Breast epithelium (tissue), 4 donors: ENCODE measurements at regions not wholly inside any gene's neighbourhood (a gene's known extent, or its start where the extent isn't known, plus 50 kb on each side); places are given as distances from the start of the nearest gene placed in this dataset.

ENCODE experiments used
- DNase-seq, 2 donors: peaks; one replicate each; pipeline ENCODE4 v3.0.0-alpha.2; 2019; ENCODE audit warnings: low spot score in 2 of 2
- H3K27ac ChIP-seq, 2 donors: fragments of 200-600 bp; sonication (generic) in 1 of 2; one replicate each; pipeline ENCODE4 v1.5.1; 2016 to 2019; ENCODE audit warnings: mild to moderate bottlenecking in 1 of 2
- H3K27me3 ChIP-seq, 2 donors: fragments of 200-600 bp; sonication (generic) in 1 of 2; one replicate each; pipeline versions ENCODE4 v1.5.1 to v1.6.0; 2017 to 2019; ENCODE audit warnings: control low read depth in 1 of 2, mild to moderate bottlenecking in 1 of 2
- H3K36me3 ChIP-seq: fragments of 200-600 bp; one replicate; pipeline ENCODE4 v1.5.1; 2019
- H3K4me1 ChIP-seq, 2 donors: fragments of 200-600 bp; sonication (generic); one replicate each; pipeline ENCODE4 v1.5.1; 2016 to 2019; ENCODE audit warnings: control low read depth in 1 of 2
- H3K4me3 ChIP-seq, 3 donors: fragments of 200-600 bp; sonication (generic); 1 replicate in 2 of 3; 2 replicates in 1 of 3; pipeline ENCODE4 v1.5.1; 2016 to 2019; ENCODE audit warnings: mild to moderate bottlenecking in 3 of 3, moderate library complexity in 2 of 3
- H3K9me3 ChIP-seq, 2 donors: fragments of 200-600 bp; sonication (generic) in 1 of 2; one replicate each; pipeline ENCODE4 v1.5.1; 2016 to 2019; ENCODE audit warnings: control low read depth in 1 of 2
- POLR2A ChIP-seq: fragments of 450-650 bp; IDR thresholded peaks from one replicate; pipeline ENCODE4 v1.6.1; 2016; ENCODE audit warnings: antibody characterized with exemption, mild to moderate bottlenecking, moderate library complexity
- POLR2AphosphoS5 ChIP-seq, 3 donors: sonication (generic); formaldehyde crosslinking; IDR thresholded peaks; one replicate each; pipeline ENCODE4 v1.6.1; 2017; ENCODE audit warnings: antibody characterized with exemption in 3 of 3
- intact Hi-C: fragments of 100-400 bp; cut with DNase I; formaldehyde crosslinking; loops from one replicate; pipeline ENCODE4 v1.15.1; 2023; ENCODE audit warnings: low total_unique reads
- TF ChIP-seq, protein P1 (sequence below), 3 donors: fragments of 450-650 bp; IDR thresholded peaks; one replicate each; pipeline ENCODE4 v1.5.1; 2016 to 2017; ENCODE audit warnings: antibody characterized with exemption in 3 of 3, mild to moderate bottlenecking in 3 of 3, moderate library complexity in 3 of 3

DNA sequence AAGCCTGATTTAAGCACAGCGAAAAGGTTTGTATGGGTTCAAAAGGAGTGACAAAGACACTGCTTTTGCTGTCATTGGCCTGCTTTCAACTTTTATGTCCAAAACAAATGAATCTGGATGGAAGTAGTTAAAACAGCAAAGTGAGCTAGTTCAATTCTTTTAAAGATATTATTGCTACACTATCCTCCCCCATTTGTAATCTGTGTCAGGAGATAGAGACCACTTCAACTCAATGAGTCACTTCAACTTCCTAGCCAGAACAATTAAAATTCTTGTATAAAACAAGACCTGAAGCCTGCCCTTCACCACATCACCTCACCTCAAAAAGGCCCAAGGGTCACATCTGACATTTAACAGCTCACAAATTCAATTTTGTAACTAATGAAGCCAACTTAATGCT is 364.1 kb upstream of the LYPLAL1 start:
- TF ChIP-seq POLR2A (no peak), POLR2AphosphoS5 (IDR thresholded peaks at IDR 0.05) (no peak)
- TF ChIP-seq, protein P1, sequence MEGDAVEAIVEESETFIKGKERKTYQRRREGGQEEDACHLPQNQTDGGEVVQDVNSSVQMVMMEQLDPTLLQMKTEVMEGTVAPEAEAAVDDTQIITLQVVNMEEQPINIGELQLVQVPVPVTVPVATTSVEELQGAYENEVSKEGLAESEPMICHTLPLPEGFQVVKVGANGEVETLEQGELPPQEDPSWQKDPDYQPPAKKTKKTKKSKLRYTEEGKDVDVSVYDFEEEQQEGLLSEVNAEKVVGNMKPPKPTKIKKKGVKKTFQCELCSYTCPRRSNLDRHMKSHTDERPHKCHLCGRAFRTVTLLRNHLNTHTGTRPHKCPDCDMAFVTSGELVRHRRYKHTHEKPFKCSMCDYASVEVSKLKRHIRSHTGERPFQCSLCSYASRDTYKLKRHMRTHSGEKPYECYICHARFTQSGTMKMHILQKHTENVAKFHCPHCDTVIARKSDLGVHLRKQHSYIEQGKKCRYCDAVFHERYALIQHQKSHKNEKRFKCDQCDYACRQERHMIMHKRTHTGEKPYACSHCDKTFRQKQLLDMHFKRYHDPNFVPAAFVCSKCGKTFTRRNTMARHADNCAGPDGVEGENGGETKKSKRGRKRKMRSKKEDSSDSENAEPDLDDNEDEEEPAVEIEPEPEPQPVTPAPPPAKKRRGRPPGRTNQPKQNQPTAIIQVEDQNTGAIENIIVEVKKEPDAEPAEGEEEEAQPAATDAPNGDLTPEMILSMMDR (IDR thresholded peaks at IDR 0.05), result no peak
- Histone ChIP-seq H3K4me3 (no peak overlapping the region), H3K27ac (no peak overlapping the region), H3K27me3 (no peaks in the 10 kb centered on the region), H3K36me3 (no peaks in the 10 kb centered on the region), H3K4me1 (no peaks in the 10 kb centered on the region), H3K9me3 (no peaks in the 10 kb centered on the region)
- no peak for DNase-seq
- intact Hi-C loops, result no loop called here

DNA sequence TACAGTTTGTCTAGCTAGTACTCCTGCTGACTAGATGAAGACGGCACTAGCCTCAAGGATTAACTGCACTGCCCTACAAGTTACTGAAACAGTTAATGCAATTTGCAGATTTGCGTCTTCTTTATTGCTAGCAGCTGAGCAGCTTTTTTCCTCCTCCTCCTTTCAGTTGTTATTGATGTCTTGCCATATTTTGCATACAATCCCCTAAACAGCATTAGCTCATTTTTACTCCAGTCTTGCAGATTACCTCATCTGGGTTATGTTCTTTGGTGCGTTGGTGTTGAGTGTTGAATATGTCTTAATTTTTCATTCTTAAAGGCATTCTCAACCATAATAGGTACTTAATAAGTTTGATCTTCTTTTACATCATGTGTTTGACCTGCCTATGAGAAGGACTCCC is 363.4 kb upstream of the LYPLAL1 start:
- Histone ChIP-seq H3K36me3 (no peaks in the 10 kb centered on the region), H3K27me3 (no peaks in the 10 kb centered on the region), H3K4me1 (no peaks in the 10 kb centered on the region), H3K27ac (no peak overlapping the region), H3K4me3 (no peak overlapping the region), H3K9me3 (no peaks in the 10 kb centered on the region)
- TF ChIP-seq POLR2AphosphoS5 (IDR thresholded peaks at IDR 0.05) (no peak), POLR2A (no peak)
- TF ChIP-seq, protein P1 (IDR thresholded peaks at IDR 0.05), result no peak
- intact Hi-C loops, result no loop called here
- DNase-seq, result no peak

DNA sequence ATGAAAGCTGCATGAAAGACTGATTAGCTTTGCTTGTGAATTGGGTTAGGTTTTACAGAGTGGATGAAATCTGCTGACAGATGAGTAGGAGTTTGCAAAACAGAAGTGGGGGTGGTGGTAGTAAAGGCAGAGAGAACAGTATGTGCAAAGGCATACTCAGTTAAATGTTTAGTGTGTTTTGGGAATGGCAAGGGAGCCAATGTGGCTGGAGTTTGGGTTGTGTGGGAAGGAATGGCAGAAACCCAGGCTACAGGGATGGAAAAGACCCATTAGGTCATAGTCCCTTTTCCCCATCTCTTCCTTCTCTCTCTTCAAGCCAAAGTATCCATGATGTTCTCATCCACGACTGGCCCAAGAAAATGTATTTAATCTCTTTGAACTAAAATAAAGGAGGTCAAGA is 362.2 kb upstream of the LYPLAL1 start:
- no peak overlapping the region for H3K4me3 ChIP-seq
- no peaks in the 10 kb centered on the region for H3K36me3 ChIP-seq
- DNase-seq, result peak in 1 of 2 donors; percentile 18
- intact Hi-C loops, result no loop called here
- H3K27me3 ChIP-seq, result no peaks in the 10 kb centered on the region
- H3K9me3 ChIP-seq, result no peaks in the 10 kb centered on the region
- TF ChIP-seq, protein P1 (IDR thresholded peaks at IDR 0.05), result no peak
- TF ChIP-seq POLR2A, result no peak
- TF ChIP-seq POLR2AphosphoS5 (IDR thresholded peaks at IDR 0.05), result no peak
- H3K27ac ChIP-seq, result no peak overlapping the region
- H3K4me1 ChIP-seq, result no peaks in the 10 kb centered on the region

DNA sequence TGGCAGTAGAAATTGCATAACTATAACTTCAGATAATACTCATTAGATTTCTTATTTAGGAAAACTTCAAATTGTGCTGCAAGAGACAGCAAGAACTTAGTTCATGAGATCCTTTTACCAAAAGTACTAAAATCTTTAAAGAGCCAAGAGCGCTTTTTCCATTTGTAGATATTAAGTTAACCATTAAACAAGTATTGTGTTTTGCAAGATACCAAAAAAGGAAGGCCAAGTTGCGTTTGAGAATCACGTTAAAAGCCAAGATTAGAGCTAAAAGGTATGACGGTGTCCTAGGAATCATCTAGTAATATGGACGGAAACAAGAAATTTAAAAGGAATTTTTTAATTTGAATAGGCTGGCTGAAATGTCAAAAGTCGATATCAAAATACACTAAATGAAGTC is 361.3 kb upstream of the LYPLAL1 start:
- TF ChIP-seq POLR2A (no peak), POLR2AphosphoS5 (IDR thresholded peaks at IDR 0.05) (no peak)
- TF ChIP-seq, protein P1 (IDR thresholded peaks at IDR 0.05), result no peak
- Histone ChIP-seq H3K4me1 (no peaks in the 10 kb centered on the region), H3K27me3 (no peaks in the 10 kb centered on the region), H3K9me3 (no peaks in the 10 kb centered on the region), H3K4me3 (no peak overlapping the region), H3K36me3 (no peaks in the 10 kb centered on the region), H3K27ac (no peak overlapping the region)
- intact Hi-C loops, result no loop called here
- DNase-seq, result no peak

DNA sequence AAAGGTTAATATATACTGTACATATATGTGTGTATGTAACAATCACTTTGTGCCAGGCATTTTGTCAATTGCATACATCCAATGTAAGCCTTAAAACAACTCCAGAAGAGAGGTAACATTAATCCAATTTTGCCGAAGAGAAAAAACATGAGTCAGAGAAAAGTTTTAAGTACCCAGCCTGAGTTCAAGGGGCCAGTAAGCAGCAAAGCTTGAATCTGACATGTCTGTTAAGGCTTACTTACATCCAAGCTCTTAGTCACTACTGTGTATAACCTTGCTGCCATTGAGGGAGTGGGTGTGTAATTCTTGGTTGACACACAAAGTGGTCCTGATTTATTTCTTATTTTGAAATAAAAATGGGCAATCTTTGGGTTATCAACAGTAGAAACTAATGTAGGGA is 360.4 kb upstream of the LYPLAL1 start:
- Histone ChIP-seq H3K27me3 (no peaks in the 10 kb centered on the region), H3K4me1 (no peaks in the 10 kb centered on the region), H3K27ac (no peak overlapping the region), H3K4me3 (no peak overlapping the region), H3K9me3 (no peaks in the 10 kb centered on the region), H3K36me3 (no peaks in the 10 kb centered on the region)
- TF ChIP-seq POLR2A, result no peak
- no peak for TF ChIP-seq POLR2AphosphoS5 (IDR thresholded peaks at IDR 0.05)
- TF ChIP-seq, protein P1 (IDR thresholded peaks at IDR 0.05), result no peak
- no peak for DNase-seq
- intact Hi-C loops, result no loop called here
